AG08396 (cell line): ENCODE measurements at regions not wholly inside any gene's neighbourhood (a gene's known extent, or its start where the extent isn't known, plus 50 kb on each side); places are given as distances from the start of the nearest gene placed in this dataset.
"Not testable (repeated sequence)": the region's sequence is repeated elsewhere in the genome, so short reads cannot be mapped to it uniquely, and the experiment has no call there.

Experiments
- DNase-seq: peaks from one replicate; pipeline ENCODE4 v3.0.0; 2012; ENCODE audit warnings: low spot score, mixed read lengths

- no peak for DNase-seq
Measured at GRCh38 chr11:79663017-79663416, 222.2 kb upstream of the TENM4 start.

GRCh38 chr11:79661373-79661772 is 220.5 kb upstream of the TENM4 start:
- no peak for DNase-seq

- no peak for DNase-seq
Measured at GRCh38 chr11:79648766-79649520, 208.1 kb upstream of the TENM4 start.

GRCh38 chr11:79637219-79637618 is 196.4 kb upstream of the TENM4 start:
- DNase-seq: no peak

GRCh38 chr11:79634905-79635304 is 194.1 kb upstream of the TENM4 start:
- DNase-seq: no peak

GRCh38 chr11:79627281-79627680 is 186.5 kb upstream of the TENM4 start:
- DNase-seq: no peak

GRCh38 chr11:79626135-79627075 is 185.6 kb upstream of the TENM4 start:
- DNase-seq: peak; percentile 22

- DNase-seq: no peak
Measured at GRCh38 chr11:79623375-79623774, 182.5 kb upstream of the TENM4 start.

- no peak for DNase-seq
Measured at GRCh38 chr11:79617561-79617960, 176.7 kb upstream of the TENM4 start.

GRCh38 chr11:79616392-79616851 is 175.6 kb upstream of the TENM4 start:
- DNase-seq: no peak

- no peak for DNase-seq
Measured at GRCh38 chr11:79615425-79615824, 174.6 kb upstream of the TENM4 start.

GRCh38 chr11:79610678-79611077 is 169.8 kb upstream of the TENM4 start:
- no peak for DNase-seq

GRCh38 chr11:79610139-79610538 is 169.3 kb upstream of the TENM4 start:
- no peak for DNase-seq

- no peak for DNase-seq
Measured at GRCh38 chr11:79609511-79609910, 168.7 kb upstream of the TENM4 start.

GRCh38 chr11:79606461-79606860 is 165.6 kb upstream of the TENM4 start:
- DNase-seq: not testable (repeated sequence)

GRCh38 chr11:79600711-79601110 is 159.9 kb upstream of the TENM4 start:
- no peak for DNase-seq

GRCh38 chr11:79594834-79595233 is 154.0 kb upstream of the TENM4 start:
- DNase-seq: no peak

GRCh38 chr11:79592824-79593223 is 152.0 kb upstream of the TENM4 start:
- no peak for DNase-seq

GRCh38 chr11:79592406-79592805 is 151.6 kb upstream of the TENM4 start:
- no peak for DNase-seq

- DNase-seq: no peak
Measured at GRCh38 chr11:79582434-79582833, 141.6 kb upstream of the TENM4 start.

- DNase-seq: no peak
Measured at GRCh38 chr11:79579063-79579462, 138.2 kb upstream of the TENM4 start.

GRCh38 chr11:79578116-79578515 is 137.3 kb upstream of the TENM4 start:
- DNase-seq: no peak

GRCh38 chr11:79575701-79576100 is 134.9 kb upstream of the TENM4 start:
- DNase-seq: no peak
